ENCODE measurements at regions not wholly inside any gene's neighbourhood (a gene's known extent, or its start where the extent isn't known, plus 50 kb on each side); places are given as distances from the start of the nearest gene placed in this dataset.

DNA sequence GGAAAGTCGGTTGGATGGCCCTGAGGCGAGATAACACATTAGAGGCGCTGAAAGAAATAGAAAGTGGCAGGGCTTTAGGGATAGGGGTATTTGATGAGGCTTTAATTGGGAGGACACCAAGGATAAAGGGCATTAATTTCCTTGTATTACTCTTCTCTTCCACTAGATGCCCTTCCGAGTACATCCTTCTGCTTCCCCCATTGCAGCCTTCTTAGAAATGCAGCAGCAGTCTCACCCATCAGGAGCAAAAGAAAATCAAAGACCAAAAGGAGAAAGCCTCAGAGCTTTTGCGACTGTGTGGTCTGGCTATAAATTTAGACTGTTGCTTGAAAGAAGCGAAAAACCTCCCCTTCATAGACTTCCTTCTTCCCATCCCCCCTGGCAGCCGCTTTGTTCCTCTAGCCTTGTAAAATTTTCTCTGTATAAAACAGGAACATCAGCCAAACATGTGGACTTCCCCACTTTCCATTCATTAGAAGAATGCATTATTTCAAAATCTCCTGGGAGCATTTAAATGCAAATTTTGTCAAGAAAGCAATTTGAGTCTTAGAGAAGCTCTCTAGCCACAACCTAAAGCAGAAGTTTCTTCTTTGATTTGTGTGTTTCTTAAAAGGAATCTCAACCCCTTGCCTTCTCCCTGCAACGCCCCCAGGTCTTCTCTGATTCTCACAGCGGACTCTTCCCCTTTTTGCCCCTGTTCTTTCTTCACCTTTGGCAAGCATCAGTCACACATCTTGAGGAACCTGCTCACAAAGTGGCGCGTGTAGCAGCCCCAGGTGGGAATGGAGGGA lies 76.6 kb downstream of the NDUFS5 start:
- TF ChIP-seq POLR2A (IDR thresholded peaks at IDR 0.05): peak in 1 of 2 donors; percentile 17
- TF ChIP-seq, protein P1, sequence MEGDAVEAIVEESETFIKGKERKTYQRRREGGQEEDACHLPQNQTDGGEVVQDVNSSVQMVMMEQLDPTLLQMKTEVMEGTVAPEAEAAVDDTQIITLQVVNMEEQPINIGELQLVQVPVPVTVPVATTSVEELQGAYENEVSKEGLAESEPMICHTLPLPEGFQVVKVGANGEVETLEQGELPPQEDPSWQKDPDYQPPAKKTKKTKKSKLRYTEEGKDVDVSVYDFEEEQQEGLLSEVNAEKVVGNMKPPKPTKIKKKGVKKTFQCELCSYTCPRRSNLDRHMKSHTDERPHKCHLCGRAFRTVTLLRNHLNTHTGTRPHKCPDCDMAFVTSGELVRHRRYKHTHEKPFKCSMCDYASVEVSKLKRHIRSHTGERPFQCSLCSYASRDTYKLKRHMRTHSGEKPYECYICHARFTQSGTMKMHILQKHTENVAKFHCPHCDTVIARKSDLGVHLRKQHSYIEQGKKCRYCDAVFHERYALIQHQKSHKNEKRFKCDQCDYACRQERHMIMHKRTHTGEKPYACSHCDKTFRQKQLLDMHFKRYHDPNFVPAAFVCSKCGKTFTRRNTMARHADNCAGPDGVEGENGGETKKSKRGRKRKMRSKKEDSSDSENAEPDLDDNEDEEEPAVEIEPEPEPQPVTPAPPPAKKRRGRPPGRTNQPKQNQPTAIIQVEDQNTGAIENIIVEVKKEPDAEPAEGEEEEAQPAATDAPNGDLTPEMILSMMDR (IDR thresholded peaks at IDR 0.05): peak; percentile 82 to 94 (median 88)

All from uterus (tissue), 2 donors.